GM13977 (cell line): ENCODE measurements at regions not wholly inside any gene's neighbourhood (a gene's known extent, or its start where the extent isn't known, plus 50 kb on each side); places are given as distances from the start of the nearest gene placed in this dataset.

Experiments
- DNase-seq: peaks from one replicate; pipeline ENCODE4 v3.0.0; 2012; ENCODE audit warnings: low spot score
- in situ Hi-C: fragments of 300-500 bp; cut with MboI; formaldehyde crosslinking; loops from one replicate; pipeline ENCODE4 v1.12.0; 2022; ENCODE audit warnings: low sequenced_read_pairs, low pct_unique_long_range_greater_than_20kb, mixed read lengths, inconsistent platforms; ENCODE audit not compliant: unreplicated experiment
- TF ChIP-seq, protein P1 (sequence below): IDR thresholded peaks from 2 replicates; pipeline ENCODE4 v1.5.1; 2012; ENCODE audit warnings: mild to moderate bottlenecking, control low read depth; ENCODE audit not compliant: insufficient read depth; ENCODE audit errors: extremely low read depth, missing control alignments

DNA sequence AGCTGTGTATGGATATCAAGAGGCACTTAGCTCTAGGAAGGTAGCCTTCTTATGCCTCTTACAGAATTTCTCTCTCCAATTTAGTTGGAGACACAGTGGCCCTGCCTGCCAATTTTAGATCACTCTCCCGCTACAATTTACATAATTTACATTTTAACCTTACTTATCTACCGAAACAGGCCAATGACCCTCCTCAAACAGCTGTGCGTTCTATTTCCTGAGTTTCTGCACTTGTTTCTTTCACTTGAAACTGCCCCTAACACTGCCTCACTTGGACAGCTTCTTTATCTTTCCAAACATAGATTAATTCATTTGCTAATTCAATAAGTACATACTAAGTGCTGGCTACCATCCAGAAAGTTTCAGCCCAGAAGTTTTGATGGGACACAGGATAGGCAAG lies 52.9 kb upstream of the HDDC2 start:
- TF ChIP-seq, protein P1, sequence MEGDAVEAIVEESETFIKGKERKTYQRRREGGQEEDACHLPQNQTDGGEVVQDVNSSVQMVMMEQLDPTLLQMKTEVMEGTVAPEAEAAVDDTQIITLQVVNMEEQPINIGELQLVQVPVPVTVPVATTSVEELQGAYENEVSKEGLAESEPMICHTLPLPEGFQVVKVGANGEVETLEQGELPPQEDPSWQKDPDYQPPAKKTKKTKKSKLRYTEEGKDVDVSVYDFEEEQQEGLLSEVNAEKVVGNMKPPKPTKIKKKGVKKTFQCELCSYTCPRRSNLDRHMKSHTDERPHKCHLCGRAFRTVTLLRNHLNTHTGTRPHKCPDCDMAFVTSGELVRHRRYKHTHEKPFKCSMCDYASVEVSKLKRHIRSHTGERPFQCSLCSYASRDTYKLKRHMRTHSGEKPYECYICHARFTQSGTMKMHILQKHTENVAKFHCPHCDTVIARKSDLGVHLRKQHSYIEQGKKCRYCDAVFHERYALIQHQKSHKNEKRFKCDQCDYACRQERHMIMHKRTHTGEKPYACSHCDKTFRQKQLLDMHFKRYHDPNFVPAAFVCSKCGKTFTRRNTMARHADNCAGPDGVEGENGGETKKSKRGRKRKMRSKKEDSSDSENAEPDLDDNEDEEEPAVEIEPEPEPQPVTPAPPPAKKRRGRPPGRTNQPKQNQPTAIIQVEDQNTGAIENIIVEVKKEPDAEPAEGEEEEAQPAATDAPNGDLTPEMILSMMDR: no peak
- DNase-seq: no peak
- in situ Hi-C loops: no loop called here

DNA sequence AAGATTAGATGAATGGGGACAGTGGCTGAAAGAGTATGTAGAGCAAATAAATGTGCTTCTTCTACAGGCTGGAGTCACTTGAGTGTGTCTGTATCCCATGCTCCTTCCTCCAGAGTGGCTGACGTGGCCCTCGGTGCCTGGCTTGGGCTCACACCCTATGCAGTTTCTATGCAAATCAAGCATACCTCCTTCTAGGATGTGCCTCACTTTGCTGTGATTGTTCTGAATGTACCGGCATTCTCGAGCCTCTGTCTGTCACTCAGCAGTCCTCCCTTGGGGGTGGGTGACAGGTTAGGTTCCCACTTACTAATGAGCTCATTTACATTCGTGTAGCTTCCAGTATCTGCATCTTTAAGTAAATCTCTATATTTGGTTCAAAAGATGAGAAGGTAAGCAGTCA lies 55.1 kb upstream of the HDDC2 start:
- TF ChIP-seq, protein P1: no peak
- no peak for DNase-seq
- in situ Hi-C loops: no loop called here

DNA sequence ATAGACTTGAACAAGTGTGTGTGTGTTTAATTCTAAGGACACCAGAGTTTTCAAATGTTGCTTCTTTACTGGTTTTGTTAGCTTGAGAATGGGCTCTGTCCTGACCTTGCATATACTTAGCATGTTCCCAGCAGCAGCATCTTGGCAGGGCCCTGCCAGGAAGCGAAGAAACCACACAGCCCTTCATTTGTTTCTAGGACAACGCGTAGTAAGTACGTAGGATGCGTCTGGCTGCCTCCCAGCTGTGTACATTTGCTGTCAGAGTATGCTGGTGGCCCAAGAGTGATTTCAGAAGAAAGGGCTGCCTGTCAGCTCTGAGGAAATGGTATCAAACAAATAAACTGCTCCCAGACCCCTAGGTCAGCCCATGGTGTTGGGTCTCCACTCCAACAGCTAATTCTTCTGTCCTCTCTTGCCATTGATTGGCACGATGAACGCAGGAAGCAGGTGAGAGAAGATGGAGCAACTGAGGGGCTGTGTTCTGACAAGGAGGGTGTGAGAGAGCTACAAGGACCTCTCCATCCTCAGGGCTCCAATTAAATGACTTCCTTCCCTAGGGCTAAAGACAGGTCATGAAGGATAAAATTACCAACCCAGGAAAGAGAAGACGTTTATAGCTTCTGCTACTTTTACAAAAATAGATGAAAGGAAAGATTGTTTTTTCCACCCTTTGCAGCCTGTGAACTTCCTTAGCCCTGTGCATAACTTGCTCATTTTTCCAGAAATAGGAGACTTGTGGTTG lies 55.9 kb upstream of the HDDC2 start:
- TF ChIP-seq, protein P1: no peak
- DNase-seq: no peak
- in situ Hi-C loops: no loop called here

DNA sequence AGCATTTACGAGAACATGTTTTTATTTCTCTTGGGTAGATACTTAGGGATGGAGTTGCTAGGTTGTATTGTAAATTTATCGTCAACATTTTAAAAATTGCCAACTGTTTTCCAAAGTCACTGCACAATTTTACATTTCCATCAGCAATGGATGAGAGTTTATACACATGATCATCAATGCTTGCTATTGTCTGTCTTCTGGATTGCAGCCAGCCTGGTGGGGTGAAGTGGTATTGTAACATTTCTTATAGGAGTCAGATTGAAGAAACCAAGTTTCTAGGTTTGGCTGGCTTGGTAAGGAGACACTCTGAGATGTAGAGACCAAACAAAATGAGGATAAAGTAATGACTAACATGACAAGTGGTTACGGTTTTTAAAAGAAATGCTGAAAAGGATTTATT lies 57.1 kb upstream of the HDDC2 start:
- TF ChIP-seq, protein P1: no peak
- in situ Hi-C loops: no loop called here
- no peak for DNase-seq

DNA sequence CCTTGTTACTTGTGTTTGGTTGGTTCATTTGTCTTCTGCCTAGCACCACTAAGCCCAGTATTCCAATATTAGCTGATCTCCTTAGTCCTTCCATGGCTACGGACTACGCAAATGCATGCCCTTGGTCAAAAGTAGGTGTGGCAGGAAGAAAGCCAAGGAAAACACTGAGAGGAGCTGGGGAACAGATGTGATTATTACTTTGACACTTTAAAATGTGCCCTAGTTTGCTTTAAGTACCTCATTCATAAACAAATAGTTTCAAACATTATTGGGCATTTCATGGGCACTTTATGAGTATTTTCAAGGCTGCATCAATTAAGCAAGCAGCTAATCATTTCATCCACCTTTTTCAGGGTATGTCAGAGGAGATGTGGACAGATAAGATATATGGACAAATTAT lies 60.1 kb upstream of the HDDC2 start:
- TF ChIP-seq, protein P1: no peak
- in situ Hi-C loops: no loop called here

DNA sequence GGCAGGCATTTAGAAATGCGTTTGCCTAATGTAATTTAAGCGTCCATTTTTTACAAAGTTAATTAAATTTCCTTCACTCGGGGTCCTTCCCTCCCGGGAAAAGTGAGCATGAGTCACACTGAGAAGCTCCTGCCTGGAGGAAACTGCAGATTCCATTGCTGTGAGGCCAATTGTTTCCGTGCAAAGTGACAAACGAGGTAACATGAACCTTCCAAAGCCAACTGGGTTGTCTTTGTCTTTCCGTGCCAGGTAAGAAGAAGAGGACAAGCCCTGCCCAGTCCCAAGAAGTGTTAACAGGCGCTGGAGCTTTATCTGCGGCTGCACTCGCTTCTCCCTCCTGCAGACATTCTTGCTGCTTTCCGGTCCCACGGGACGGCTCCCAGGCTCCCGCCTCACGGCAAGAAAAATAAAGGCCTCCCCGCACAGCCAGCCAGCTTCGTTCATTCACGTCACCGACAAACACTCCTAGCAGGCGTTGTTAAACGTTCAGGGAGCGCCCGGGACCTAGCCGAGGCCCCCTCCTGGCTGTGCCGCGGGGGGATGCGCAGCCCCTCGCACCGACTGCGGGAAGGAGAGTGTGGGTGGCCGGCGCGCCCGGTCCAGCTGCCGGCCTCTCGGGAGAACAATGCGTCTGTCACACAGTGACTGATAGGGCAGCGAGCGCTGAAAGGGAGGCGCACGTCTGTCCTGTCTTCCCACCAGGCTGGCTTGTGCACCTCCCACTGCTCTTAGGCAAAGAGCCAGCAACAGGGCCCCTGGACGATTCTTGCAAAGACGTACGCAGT lies 61.5 kb upstream of the HDDC2 start:
- DNase-seq: no peak
- TF ChIP-seq, protein P1: no peak
- in situ Hi-C loops: no loop called here

More for the DNA sequence above, 60.1 kb upstream of the HDDC2 start:
- DNase-seq: no peak
